Mesodermal cell (in vitro differentiated cells): ENCODE measurements at regions not wholly inside any gene's neighbourhood (a gene's known extent, or its start where the extent isn't known, plus 50 kb on each side); places are given as distances from the start of the nearest gene placed in this dataset.
"Not testable (repeated sequence)": the region's sequence is repeated elsewhere in the genome, so short reads cannot be mapped to it uniquely, and the experiment has no call there.

Source experiments
- H3K27ac ChIP-seq: 2 replicates; pipeline ENCODE4 v1.7.0; 2013; ENCODE audit warnings: mild to moderate bottlenecking, low read depth, low read length, moderate library complexity; ENCODE audit not compliant: severe bottlenecking
- H3K36me3 ChIP-seq: 2 replicates; pipeline ENCODE4 v1.7.1; 2013; ENCODE audit warnings: mild to moderate bottlenecking, low read length, moderate library complexity; ENCODE audit not compliant: control insufficient read depth, insufficient read depth
- H3K4me1 ChIP-seq: one replicate; pipeline ENCODE4 v1.7.1; 2013; ENCODE audit warnings: mild to moderate bottlenecking, low read length; ENCODE audit not compliant: insufficient read depth, control insufficient read depth, poor library complexity, severe bottlenecking
- H3K4me3 ChIP-seq: 2 replicates; pipeline ENCODE4 v1.7.0; 2013; ENCODE audit warnings: low read length, control low read depth, mild to moderate bottlenecking; ENCODE audit not compliant: insufficient read depth, poor library complexity, severe bottlenecking; ENCODE audit errors: extremely low read depth
- H3K9me3 ChIP-seq: 2 replicates; pipeline ENCODE4 v1.7.1; 2013; ENCODE audit warnings: mild to moderate bottlenecking, low read length, moderate library complexity; ENCODE audit not compliant: control insufficient read depth
- WGBS, 2 experiments: methylation state at CpG; one replicate each; pipeline ENCODE4 v1.1.5; 2013; ENCODE audit warnings: missing lambda C conversion rate in 2 of 2; ENCODE audit not compliant: insufficient coverage in 2 of 2; 5-methylcytosine and 5-hydroxymethylcytosine counted together

- H3K36me3 ChIP-seq, result no peaks in the 10 kb centered on the region
- WGBS, 2 experiments, result 87 to 90% methylated on average over 9 to 11 of the region's 16 CpGs
- no peaks in the 10 kb centered on the region for H3K9me3 ChIP-seq
- H3K4me3 ChIP-seq, result no peak overlapping the region
- H3K4me1 ChIP-seq, result peaks cover 17% of the 10 kb centered on the region
- no peak overlapping the region for H3K27ac ChIP-seq
Observed at GRCh38 chr9:124137009-124137943, 120.5 kb upstream of the NEK6 start.

GRCh38 chr9:124137944-124138335 lies 119.8 kb upstream of the NEK6 start:
- WGBS, 2 experiments, result 87 to 95% methylated on average over 2 to 3 of the region's 3 CpGs

GRCh38 chr9:124139001-124139400 lies 118.7 kb upstream of the NEK6 start:
- Histone ChIP-seq H3K36me3 (no peaks in the 10 kb centered on the region), H3K4me1 (peaks cover 15% of the 10 kb centered on the region), H3K27ac (no peak overlapping the region), H3K4me3 (no peak overlapping the region), H3K9me3 (no peaks in the 10 kb centered on the region)
- WGBS, 2 experiments, result 100% methylated on average over 1 of the region's 1 CpG

More at GRCh38 chr9:124137944-124138335, 119.8 kb upstream of the NEK6 start:
- Histone ChIP-seq H3K9me3 (no peaks in the 10 kb centered on the region), H3K4me3 (no peak overlapping the region), H3K36me3 (no peaks in the 10 kb centered on the region), H3K4me1 (peaks cover 11% of the 10 kb centered on the region), H3K27ac (no peak overlapping the region)

DNA sequence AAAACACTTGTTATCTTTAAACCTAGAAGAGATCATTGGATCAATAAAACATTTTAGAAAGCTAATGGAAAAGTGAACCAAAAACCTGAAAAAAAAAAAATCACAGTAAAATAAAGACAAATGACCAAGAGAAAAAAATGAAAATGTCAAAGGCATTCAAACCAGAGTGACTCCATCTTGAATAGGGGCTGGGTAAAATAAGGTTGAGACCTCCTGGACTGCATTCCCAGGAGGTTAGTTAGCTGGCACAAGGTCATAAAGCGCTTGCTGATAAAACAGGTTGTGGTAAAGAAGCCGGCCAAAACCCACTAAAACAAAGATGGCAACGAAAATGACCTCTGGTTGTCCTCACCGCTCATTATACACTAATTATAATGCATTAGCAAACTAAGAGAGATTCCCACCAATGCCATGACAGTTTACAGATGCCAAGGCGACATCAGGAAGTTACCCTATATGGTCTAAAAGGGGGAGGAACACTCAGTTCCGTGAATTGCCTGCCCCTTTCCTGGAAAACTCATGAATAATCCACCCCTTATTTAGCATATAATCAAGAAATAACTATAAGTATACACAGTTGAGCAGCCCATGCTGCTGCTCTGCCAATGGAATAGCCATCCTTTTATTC lies 116.7 kb upstream of the NEK6 start:
- H3K4me3 ChIP-seq, result no peak overlapping the region
- whole genome bisulfite sequencing, 2 experiments, result 90 to 100% methylated on average over 1 to 5 of the region's 6 CpGs
- H3K27ac ChIP-seq, result no peak overlapping the region
- H3K36me3 ChIP-seq, result no peaks in the 10 kb centered on the region
- H3K9me3 ChIP-seq, result no peaks in the 10 kb centered on the region
- peaks cover 15% of the 10 kb centered on the region for H3K4me1 ChIP-seq

DNA sequence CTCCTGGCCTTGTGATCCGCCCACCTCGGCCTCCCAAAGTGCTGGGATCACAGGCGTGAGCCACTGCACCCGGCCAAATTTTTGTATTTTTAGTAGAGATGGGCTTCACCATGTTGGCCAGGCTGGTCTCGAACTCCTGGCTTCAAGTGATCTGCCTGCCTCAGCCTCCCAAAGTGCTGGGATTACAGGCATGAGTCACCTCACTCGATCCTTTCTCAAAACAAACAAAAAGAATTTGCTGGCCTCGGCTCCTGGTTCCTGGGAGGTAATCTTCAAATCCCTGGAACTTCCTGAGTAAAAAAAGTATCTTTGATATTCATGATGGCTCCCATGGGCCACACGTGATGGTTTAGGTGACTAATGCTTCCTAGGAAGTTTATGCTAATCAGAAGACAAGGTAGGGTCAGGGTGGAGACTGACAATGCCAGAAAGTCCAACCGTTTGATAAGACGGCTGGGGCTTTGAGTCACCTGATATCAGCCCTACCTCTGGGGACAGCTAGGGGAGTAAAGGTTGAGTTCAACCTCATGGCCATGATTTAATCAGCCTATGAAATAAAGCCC lies 113.1 kb upstream of the NEK6 start:
- 61 to 66% methylated on average over 8 of the region's 10 CpGs for WGBS, 2 experiments
- H3K36me3 ChIP-seq, H3K9me3 ChIP-seq, H3K4me3 ChIP-seq, H3K27ac ChIP-seq, H3K4me1 ChIP-seq: not testable (repeated sequence)

DNA sequence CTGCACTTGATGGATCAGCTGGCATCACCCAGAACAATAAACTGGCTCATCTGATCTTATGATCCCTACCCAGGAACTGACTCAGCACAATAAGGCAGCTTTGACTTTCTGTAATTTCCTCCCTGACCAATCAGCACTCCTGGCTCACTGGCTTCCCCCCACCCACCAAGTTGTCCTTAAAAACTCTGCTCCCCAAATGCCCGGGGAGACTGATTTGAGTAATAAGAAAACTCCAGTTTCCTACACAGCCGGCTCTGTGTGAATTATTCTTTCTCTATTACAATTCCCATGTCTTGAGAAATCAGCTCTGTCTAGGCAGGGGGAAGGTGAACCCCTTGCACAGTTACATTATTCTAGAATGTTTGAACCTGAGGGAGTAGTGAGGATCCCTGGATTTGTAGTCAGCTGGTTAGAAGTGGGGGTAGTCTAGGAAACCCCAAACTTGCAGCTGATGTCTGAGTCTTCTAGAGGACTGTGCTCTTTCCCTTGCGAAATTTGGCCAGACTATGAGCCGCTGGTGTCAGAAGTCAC lies 111.7 kb upstream of the NEK6 start:
- 100% methylated on average over 1 of the region's 4 CpGs; no CpG with 5 or more reads in 1 of the 2 experiments for WGBS, 2 experiments
- no peak overlapping the region for H3K27ac ChIP-seq
- H3K4me1 ChIP-seq, result peaks cover 5% of the 10 kb centered on the region
- H3K9me3 ChIP-seq, result no peaks in the 10 kb centered on the region
- H3K36me3 ChIP-seq, result no peaks in the 10 kb centered on the region
- no peak overlapping the region for H3K4me3 ChIP-seq

DNA sequence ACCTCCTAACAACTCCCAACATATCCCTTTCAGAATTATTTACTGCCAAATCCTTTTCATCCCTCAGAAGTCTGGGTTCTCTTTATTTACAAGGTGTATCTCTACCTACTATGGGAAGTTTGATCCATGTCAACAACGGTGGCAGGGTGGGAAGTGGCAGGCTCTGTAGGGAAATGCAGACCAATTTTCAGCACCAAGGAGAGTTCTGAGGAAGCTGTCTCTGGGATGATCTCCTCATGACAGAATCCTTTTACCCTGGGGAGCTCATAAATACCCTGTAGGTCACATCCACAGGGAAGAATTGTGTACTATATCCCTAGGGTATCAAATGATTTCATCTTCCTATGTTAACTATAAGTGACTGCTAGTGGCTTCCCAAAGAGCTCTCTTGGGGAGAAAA lies 107.8 kb upstream of the NEK6 start:
- no peaks in the 10 kb centered on the region for H3K9me3 ChIP-seq
- 14% methylated on average over 1 of the region's 1 CpG; no CpG with 5 or more reads in 1 of the 2 experiments for WGBS, 2 experiments
- H3K4me3 ChIP-seq, result no peak overlapping the region
- H3K27ac ChIP-seq, result no peak overlapping the region
- no peaks in the 10 kb centered on the region for H3K36me3 ChIP-seq
- H3K4me1 ChIP-seq, result no peaks in the 10 kb centered on the region

DNA sequence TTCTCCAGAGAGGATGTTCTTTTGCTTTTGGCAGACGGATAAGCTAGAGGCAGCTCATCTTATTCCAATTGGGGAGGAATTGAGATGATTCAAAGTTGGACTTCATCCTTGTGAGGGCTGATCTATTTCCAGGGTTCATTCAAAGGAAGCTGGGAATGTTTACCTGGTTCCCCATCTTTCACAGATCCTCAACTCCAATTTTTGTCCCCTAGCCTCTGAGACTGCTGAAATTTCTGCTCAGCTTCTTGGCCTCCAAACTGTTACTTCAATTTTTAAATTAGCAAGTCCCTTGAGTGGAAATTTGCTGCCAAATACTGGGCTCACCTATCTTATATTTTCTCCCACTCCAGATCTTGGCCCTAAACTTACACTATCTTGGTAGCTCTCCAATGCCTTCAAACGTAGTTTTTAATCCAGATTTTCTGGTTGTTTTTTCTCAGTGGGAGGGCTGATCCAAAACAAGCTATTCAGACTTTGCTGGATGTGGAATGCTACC lies 93.9 kb upstream of the NEK6 start:
- H3K4me1 ChIP-seq, result no peaks in the 10 kb centered on the region
- H3K36me3 ChIP-seq, result no peaks in the 10 kb centered on the region
- no peak overlapping the region for H3K4me3 ChIP-seq
- no peak overlapping the region for H3K27ac ChIP-seq
- H3K9me3 ChIP-seq, result no peaks in the 10 kb centered on the region
- 75 to 89% methylated on average over 1 to 2 of the region's 2 CpGs for WGBS, 2 experiments

- Histone ChIP-seq H3K36me3 (no peaks in the 10 kb centered on the region), H3K27ac (no peak overlapping the region), H3K9me3 (no peaks in the 10 kb centered on the region), H3K4me3 (no peak overlapping the region), H3K4me1 (no peaks in the 10 kb centered on the region)
- 93 to 94% methylated on average over 3 to 4 of the region's 5 CpGs for WGBS, 2 experiments
Observed at GRCh38 chr9:124164811-124165210, 92.9 kb upstream of the NEK6 start.

DNA sequence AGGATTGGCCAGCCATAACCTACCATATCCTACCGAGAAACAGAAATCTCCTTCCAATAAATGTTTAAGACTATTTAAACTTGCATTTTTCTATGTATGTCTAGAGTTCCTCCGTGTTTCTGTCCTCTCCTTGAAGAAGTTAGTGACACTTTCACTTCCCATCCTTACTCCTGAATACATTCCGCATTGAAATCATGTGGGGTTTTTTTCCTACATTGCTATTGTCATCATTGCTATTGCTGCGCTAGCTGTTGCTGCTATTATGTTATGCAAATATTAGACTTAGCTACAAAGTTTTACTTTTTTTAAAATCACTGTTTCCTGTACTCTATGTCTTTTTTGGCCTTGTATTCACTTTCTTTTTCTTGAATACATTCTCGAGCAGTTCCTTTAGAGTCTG lies 83.3 kb upstream of the NEK6 start:
- H3K4me1 ChIP-seq, result no peaks in the 10 kb centered on the region
- 85% methylated on average over 2 of the region's 5 CpGs; no CpG with 5 or more reads in 1 of the 2 experiments for WGBS, 2 experiments
- no peak overlapping the region for H3K27ac ChIP-seq
- H3K36me3 ChIP-seq, result no peaks in the 10 kb centered on the region
- H3K4me3 ChIP-seq, result no peak overlapping the region
- no peaks in the 10 kb centered on the region for H3K9me3 ChIP-seq
